Vagina (tissue), 2 donors: ENCODE measurements at regions not wholly inside any gene's neighbourhood (a gene's known extent, or its start where the extent isn't known, plus 50 kb on each side); places are given as distances from the start of the nearest gene placed in this dataset.

Experiments used
- POLR2A ChIP-seq, 2 donors: fragments of 450-650 bp; IDR thresholded peaks; one replicate each; pipeline ENCODE4 v1.6.1; 2017; ENCODE audit warnings: antibody characterized with exemption in 2 of 2, mild to moderate bottlenecking in 2 of 2, moderate library complexity in 2 of 2
- TF ChIP-seq, protein P1 (sequence below), 3 experiments: fragments of 450-650 bp in 2 of 3; fragments of 200-600 bp in 1 of 3; sonication (generic) in 1 of 3; IDR thresholded peaks; one replicate each; pipeline ENCODE4 v1.5.1; 2017 to 2019; ENCODE audit warnings: antibody characterized with exemption in 3 of 3, mild to moderate bottlenecking in 2 of 3, moderate library complexity in 2 of 3

DNA sequence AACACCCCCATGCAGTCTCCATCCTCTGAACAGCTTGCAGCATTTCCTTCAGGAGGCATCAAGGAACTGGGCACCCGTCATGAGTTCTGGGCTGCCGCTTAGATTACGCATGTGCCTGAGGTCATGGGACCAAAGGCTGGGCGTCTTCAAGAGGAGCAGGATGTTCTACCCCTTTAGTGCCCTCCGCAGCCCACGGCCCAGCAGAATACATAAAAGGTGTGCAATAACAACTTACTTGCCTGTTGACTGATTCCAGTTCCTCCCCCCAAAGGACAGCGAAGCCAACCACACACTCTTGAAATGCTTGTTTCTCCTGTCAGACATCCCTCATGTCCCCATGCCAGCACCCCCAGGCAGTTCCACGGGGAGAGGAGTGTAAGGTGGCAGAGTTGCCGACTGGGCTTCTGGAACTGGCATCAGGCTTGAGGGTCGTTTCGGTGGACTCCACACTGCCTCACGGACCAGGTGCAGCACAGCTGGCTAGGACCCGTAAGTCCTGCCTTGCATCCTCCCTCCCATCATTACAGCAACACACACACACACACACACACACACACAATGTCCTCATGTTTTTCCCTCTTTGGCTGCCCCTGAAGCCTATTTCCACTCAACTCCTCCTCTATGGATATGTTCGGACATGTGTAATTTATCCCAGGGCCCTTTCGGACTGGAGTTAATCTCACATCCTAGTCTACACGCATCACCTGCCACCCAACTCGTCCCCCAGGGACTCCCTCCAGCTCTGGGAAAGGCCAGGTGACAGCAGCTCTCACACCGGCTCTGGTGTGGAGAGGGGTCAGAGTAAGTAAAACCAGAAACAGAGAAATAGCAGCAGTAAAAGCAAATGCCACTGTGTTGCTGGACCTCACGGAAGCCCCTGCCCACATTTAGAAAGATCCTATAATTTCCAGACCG lies 200.7 kb downstream of the BCL11A start:
- TF ChIP-seq, protein P1, sequence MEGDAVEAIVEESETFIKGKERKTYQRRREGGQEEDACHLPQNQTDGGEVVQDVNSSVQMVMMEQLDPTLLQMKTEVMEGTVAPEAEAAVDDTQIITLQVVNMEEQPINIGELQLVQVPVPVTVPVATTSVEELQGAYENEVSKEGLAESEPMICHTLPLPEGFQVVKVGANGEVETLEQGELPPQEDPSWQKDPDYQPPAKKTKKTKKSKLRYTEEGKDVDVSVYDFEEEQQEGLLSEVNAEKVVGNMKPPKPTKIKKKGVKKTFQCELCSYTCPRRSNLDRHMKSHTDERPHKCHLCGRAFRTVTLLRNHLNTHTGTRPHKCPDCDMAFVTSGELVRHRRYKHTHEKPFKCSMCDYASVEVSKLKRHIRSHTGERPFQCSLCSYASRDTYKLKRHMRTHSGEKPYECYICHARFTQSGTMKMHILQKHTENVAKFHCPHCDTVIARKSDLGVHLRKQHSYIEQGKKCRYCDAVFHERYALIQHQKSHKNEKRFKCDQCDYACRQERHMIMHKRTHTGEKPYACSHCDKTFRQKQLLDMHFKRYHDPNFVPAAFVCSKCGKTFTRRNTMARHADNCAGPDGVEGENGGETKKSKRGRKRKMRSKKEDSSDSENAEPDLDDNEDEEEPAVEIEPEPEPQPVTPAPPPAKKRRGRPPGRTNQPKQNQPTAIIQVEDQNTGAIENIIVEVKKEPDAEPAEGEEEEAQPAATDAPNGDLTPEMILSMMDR (IDR thresholded peaks at IDR 0.05), result no peak
- no peak for TF ChIP-seq POLR2A (IDR thresholded peaks at IDR 0.05)
